HG02759 (cell line): ENCODE measurements at regions not wholly inside any gene's neighbourhood (a gene's known extent, or its start where the extent isn't known, plus 50 kb on each side); places are given as distances from the start of the nearest gene placed in this dataset.

ENCODE experiments used
- ATAC-seq: cut with Tn5 transposase; IDR thresholded peaks from one replicate; pipeline ENCODE4 v1.9.1; 2021; ENCODE audit warnings: mild to moderate bottlenecking, moderate library complexity; ENCODE audit not compliant: unreplicated experiment

- no peak for ATAC-seq
Measured at GRCh38 chr2:153109793-153110192, 368.8 kb downstream of the RPRM start.

- peak; percentile 50 for ATAC-seq
Measured at GRCh38 chr2:153106802-153107477, 371.6 kb downstream of the RPRM start.

GRCh38 chr2:153105829-153106578 lies 372.6 kb downstream of the RPRM start:
- no peak for ATAC-seq

GRCh38 chr2:153101187-153101586 lies 377.4 kb downstream of the RPRM start:
- no peak for ATAC-seq

GRCh38 chr2:153100151-153100550 lies 378.4 kb downstream of the RPRM start:
- ATAC-seq: no peak

GRCh38 chr2:153098073-153098472 lies 379.7 kb downstream of the ARL6IP6 start:
- ATAC-seq: no peak

GRCh38 chr2:153096272-153096671 lies 377.9 kb downstream of the ARL6IP6 start:
- ATAC-seq: no peak

GRCh38 chr2:153091344-153091743 lies 372.9 kb downstream of the ARL6IP6 start:
- ATAC-seq: no peak

- ATAC-seq: no peak
Measured at GRCh38 chr2:153079315-153079714, 360.9 kb downstream of the ARL6IP6 start.

GRCh38 chr2:153077311-153077710 lies 358.9 kb downstream of the ARL6IP6 start:
- ATAC-seq: no peak

- no peak for ATAC-seq
Measured at GRCh38 chr2:153074207-153074606, 355.8 kb downstream of the ARL6IP6 start.

GRCh38 chr2:153072813-153073212 lies 354.4 kb downstream of the ARL6IP6 start:
- no peak for ATAC-seq

- no peak for ATAC-seq
Measured at GRCh38 chr2:153072077-153072476, 353.7 kb downstream of the ARL6IP6 start.

- ATAC-seq: no peak
Measured at GRCh38 chr2:153071090-153071489, 352.7 kb downstream of the ARL6IP6 start.

GRCh38 chr2:153068915-153069314 lies 350.5 kb downstream of the ARL6IP6 start:
- ATAC-seq: no peak

GRCh38 chr2:153068052-153068451 lies 349.6 kb downstream of the ARL6IP6 start:
- ATAC-seq: no peak

GRCh38 chr2:153059338-153060052 lies 341.1 kb downstream of the ARL6IP6 start:
- ATAC-seq: no peak

GRCh38 chr2:153057743-153058142 lies 339.3 kb downstream of the ARL6IP6 start:
- ATAC-seq: no peak

GRCh38 chr2:153055182-153055581 lies 336.8 kb downstream of the ARL6IP6 start:
- no peak for ATAC-seq

- ATAC-seq: no peak
Measured at GRCh38 chr2:153052807-153053559, 334.6 kb downstream of the ARL6IP6 start.

- no peak for ATAC-seq
Measured at GRCh38 chr2:153047220-153047619, 328.8 kb downstream of the ARL6IP6 start.
